GM12891 (cell line): ENCODE measurements at regions not wholly inside any gene's neighbourhood (a gene's known extent, or its start where the extent isn't known, plus 50 kb on each side); places are given as distances from the start of the nearest gene placed in this dataset.
"Not testable (repeated sequence)": the region's sequence is repeated elsewhere in the genome, so short reads cannot be mapped to it uniquely, and the experiment has no call there.

Experiments
- POLR2A ChIP-seq: IDR thresholded peaks from 2 replicates; pipeline ENCODE4 v1.6.1; 2011; ENCODE audit warnings: low read depth, low read length, control low read depth
- POLR2AphosphoS5 ChIP-seq: IDR thresholded peaks from 2 replicates; pipeline ENCODE4 v1.6.1; 2011; ENCODE audit warnings: low read depth, low read length, control low read depth

DNA sequence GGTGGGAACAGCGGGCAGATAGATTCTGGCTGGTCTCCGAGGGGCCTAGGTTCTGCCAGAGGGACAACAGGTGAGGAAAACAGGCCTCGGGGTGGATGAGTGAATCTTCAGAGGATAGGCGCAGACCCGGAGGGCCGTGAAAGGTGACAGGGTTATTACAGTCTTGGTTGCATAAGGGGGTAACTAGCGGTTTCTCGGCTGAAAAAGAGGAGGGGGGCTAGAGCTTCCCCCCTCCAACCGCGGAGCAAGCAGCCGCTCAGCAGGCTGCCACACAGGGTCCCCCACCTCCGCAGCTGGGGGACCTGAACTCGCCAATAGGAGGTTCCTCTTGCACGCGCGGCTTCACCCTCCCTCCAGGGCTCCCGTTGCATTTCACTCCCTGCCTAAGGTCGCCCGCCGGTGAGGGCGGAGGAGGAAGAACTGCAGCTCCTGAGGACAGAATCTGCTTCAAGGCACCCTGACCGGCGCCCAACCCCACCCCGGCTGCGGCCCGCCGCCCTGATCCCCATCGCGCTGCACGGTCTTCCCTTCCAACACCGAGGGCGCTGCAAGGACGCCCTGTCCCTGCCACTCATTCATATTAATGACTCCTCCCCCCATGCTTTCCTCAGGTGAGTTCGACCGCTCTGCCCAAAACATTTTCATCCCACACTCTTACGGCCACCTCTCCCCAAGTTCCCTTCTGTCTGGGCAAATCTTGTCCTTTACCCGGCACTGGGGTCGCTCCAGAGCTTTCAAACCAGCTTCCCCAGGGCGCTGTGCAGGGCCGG, 174.3 kb downstream of the SPATA31A6 start:
- not testable (repeated sequence) for TF ChIP-seq POLR2A, POLR2AphosphoS5
